Hepatocyte (in vitro differentiated cells): ENCODE measurements at regions not wholly inside any gene's neighbourhood (a gene's known extent, or its start where the extent isn't known, plus 50 kb on each side); places are given as distances from the start of the nearest gene placed in this dataset.

Experiments used
- CTCF ChIP-seq: fragments of 200-600 bp; sonication (generic); IDR thresholded peaks from 2 replicates; pipeline ENCODE4 v1.5.1; 2016; ENCODE audit warnings: antibody characterized with exemption, mild to moderate bottlenecking; ENCODE audit not compliant: poor library complexity
- EZH2 ChIP-seq: fragments of 200-600 bp; sonication (generic); IDR thresholded peaks from 2 replicates; pipeline ENCODE4 v1.6.1; 2016; ENCODE audit warnings: antibody characterized with exemption, mild to moderate bottlenecking, borderline replicate concordance

DNA sequence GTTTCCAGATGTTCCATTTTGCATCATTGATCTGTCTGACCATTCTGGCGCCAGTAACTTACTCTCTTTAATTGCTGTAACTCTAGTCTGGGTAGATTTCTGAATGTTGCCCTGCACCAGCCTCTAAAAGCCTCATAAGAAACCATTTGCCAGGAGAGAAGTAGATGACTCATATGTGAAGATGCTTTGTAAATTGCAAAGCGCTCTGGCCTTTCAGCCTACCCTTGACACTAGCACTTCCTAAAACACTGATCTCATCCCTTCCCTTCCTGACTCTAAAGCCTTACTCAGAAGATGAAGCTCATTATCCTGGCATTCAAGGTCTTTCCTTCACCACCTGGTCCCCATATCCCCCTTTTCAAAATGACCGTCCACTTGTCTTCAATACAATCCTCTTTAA, 193.2 kb upstream of the MEX3C start:
- TF ChIP-seq CTCF: no peak
- no peak for TF ChIP-seq EZH2
